ENCODE measurements at regions not wholly inside any gene's neighbourhood (a gene's known extent, or its start where the extent isn't known, plus 50 kb on each side); places are given as distances from the start of the nearest gene placed in this dataset.

GRCh38 chr2:106020821-106021661 lies 173.1 kb downstream of the UXS1 start:
- Mint-ChIP-seq H3K9me3 (no peaks in the 10 kb centered on the region), H3K36me3 (no peaks in the 10 kb centered on the region), H3K27me3 (ENCODE audit: insufficient read depth, low read depth) (no peaks in the 10 kb centered on the region), H3K27ac (no peak overlapping the region), H3K4me3 (no peak overlapping the region), H3K4me1 (peaks cover 17% of the 10 kb centered on the region)
- no peak overlapping the region for H3K9ac ChIP-seq
- H3F3A ChIP-seq (ENCODE audit: low read depth): no peaks in the 10 kb centered on the region
- H3K4me1 ChIP-seq: peaks cover 13% of the 10 kb centered on the region
- TF ChIP-seq EZH2 (IDR thresholded peaks at IDR 0.05) (no peak), EZH2phosphoT487 (IDR thresholded peaks at IDR 0.05) (no peak), CTCF (IDR thresholded peaks at IDR 0.05) (no peak)
- no peak overlapping the region for H3K4me3 ChIP-seq
- peak overlapping the region; percentile 8 for H3K4me2 ChIP-seq
- H3K36me3 ChIP-seq: no peaks in the 10 kb centered on the region
- H3K9me3 ChIP-seq (ENCODE audit: low read depth): no peaks in the 10 kb centered on the region
- DNase-seq (ENCODE audit: low spot score): peak; percentile 20
- no peaks in the 10 kb centered on the region for H4K20me1 ChIP-seq (ENCODE audit: low read depth)
- H2AFZ ChIP-seq (replicated peaks): peak overlapping the region; percentile 9
- no peaks in the 10 kb centered on the region for H3K79me2 ChIP-seq (ENCODE audit: low read depth)
- H3K27ac ChIP-seq: no peak overlapping the region
- no peaks in the 10 kb centered on the region for H3K27me3 ChIP-seq

- no peak overlapping the region for H3K4me3 ChIP-seq
- peaks cover 13% of the 10 kb centered on the region for H3K4me1 ChIP-seq
- no peaks in the 10 kb centered on the region for H3K27me3 ChIP-seq
- H3K4me2 ChIP-seq: no peak overlapping the region
- H3F3A ChIP-seq (ENCODE audit: low read depth): no peaks in the 10 kb centered on the region
- Mint-ChIP-seq H3K4me1 (peaks cover 17% of the 10 kb centered on the region), H3K9me3 (no peaks in the 10 kb centered on the region), H3K36me3 (no peaks in the 10 kb centered on the region), H3K27me3 (ENCODE audit: insufficient read depth, low read depth) (no peaks in the 10 kb centered on the region), H3K4me3 (no peak overlapping the region), H3K27ac (no peak overlapping the region)
- H3K79me2 ChIP-seq (ENCODE audit: low read depth): no peaks in the 10 kb centered on the region
- no peak for DNase-seq (ENCODE audit: low spot score)
- H3K36me3 ChIP-seq: no peaks in the 10 kb centered on the region
- no peak overlapping the region for H3K27ac ChIP-seq
- no peaks in the 10 kb centered on the region for H3K9me3 ChIP-seq (ENCODE audit: low read depth)
- no peak overlapping the region for H2AFZ ChIP-seq (replicated peaks)
- H4K20me1 ChIP-seq (ENCODE audit: low read depth): no peaks in the 10 kb centered on the region
- TF ChIP-seq EZH2 (IDR thresholded peaks at IDR 0.05): no peak
- no peak for TF ChIP-seq CTCF (IDR thresholded peaks at IDR 0.05)
- TF ChIP-seq EZH2phosphoT487 (IDR thresholded peaks at IDR 0.05): no peak
- no peak overlapping the region for H3K9ac ChIP-seq
Observed at GRCh38 chr2:106020032-106020431, 174.1 kb downstream of the UXS1 start.

- H4K20me1 ChIP-seq (ENCODE audit: low read depth): no peaks in the 10 kb centered on the region
- no peaks in the 10 kb centered on the region for H3K36me3 Mint-ChIP-seq
- no peak for TF ChIP-seq CTCF (IDR thresholded peaks at IDR 0.05)
- TF ChIP-seq EZH2phosphoT487 (IDR thresholded peaks at IDR 0.05): no peak
- TF ChIP-seq EZH2 (IDR thresholded peaks at IDR 0.05): no peak
Observed at GRCh38 chr2:106018141-106018540, 176.0 kb downstream of the UXS1 start.

More at GRCh38 chr2:106018141-106018540, 176.0 kb downstream of the UXS1 start:
- Histone ChIP-seq H3K9me3 (ENCODE audit: low read depth) (no peaks in the 10 kb centered on the region), H3K4me2 (no peak overlapping the region), H3K4me3 (no peak overlapping the region), H3K36me3 (no peaks in the 10 kb centered on the region), H3K27ac (no peak overlapping the region), H3F3A (ENCODE audit: low read depth) (no peaks in the 10 kb centered on the region), H3K4me1 (peaks cover 13% of the 10 kb centered on the region), H2AFZ (replicated peaks) (no peak overlapping the region), H3K27me3 (no peaks in the 10 kb centered on the region), H3K9ac (no peak overlapping the region), H3K79me2 (ENCODE audit: low read depth) (no peaks in the 10 kb centered on the region)
- no peak overlapping the region for H3K27ac Mint-ChIP-seq
- peaks cover 17% of the 10 kb centered on the region for H3K4me1 Mint-ChIP-seq
- H3K9me3 Mint-ChIP-seq: peaks cover 2% of the 10 kb centered on the region
- H3K4me3 Mint-ChIP-seq: no peak overlapping the region
- H3K27me3 Mint-ChIP-seq (ENCODE audit: insufficient read depth, low read depth): peaks cover 4% of the 10 kb centered on the region
- DNase-seq (ENCODE audit: low spot score): no peak

Data from neural progenitor cell (in vitro differentiated cells).